GM21367 (cell line): ENCODE measurements at regions not wholly inside any gene's neighbourhood (a gene's known extent, or its start where the extent isn't known, plus 50 kb on each side); places are given as distances from the start of the nearest gene placed in this dataset.

Experiments
- ATAC-seq: cut with Tn5 transposase; IDR thresholded peaks from one replicate; pipeline ENCODE4 v1.9.1; 2021; ENCODE audit not compliant: unreplicated experiment

DNA sequence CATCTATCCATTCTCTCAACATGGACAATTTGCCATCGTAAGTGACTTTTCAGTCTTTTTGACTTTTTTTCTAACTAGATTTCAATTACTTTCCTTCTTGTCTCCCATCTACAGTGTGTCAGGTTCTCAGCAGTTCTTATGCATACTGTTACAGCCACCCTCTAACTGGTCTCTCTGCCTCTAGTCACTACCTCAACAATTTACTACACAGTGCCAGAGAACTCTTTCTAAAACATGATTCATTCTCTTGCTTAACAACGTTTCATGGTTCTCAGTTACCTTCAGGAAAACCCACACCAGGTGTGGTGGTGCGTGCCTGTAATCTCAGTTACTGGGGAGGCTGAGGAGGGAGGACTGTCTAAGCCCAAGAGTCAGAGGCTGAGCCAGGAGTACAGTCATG is 95.4 kb downstream of the DIPK2A start:
- ATAC-seq = no peak

DNA sequence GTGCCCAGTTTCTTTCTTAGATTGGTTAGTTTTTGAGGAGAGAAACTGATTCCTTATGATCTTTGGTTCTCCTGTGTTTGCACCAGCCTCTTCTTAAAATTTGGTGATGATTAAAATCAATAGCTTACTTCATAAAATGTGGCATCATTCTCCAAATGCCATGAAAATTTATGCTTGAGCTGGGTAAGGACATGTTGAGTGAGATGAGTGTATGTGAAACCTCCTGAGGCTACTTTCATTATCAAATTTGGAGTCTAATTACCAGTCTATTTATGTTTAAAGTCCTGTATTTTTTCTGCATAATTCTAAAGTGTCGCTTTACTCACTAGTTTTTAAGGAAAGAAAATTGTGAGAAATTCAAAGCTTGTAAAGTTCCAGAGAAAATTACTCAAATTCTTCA is 102.1 kb downstream of the DIPK2A start:
- no peak for ATAC-seq

DNA sequence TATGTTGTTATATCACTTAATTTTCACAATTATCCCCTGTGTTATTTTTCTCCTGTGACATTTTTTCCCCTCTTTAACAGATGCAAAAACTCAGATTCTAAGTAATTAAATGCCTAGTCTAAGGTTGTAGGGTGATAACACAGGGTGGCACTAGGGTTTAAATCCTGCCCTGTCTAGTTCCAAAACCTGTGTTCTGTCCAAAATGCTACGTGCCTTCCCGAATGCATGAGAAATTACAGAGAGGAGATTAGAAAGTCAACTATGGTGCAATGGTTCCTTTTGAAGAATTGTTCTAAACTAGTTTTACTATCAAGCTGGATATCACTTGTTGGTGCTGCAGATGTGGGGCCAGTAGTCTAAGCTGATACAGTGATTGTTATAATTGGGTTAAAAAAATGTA is 108.0 kb downstream of the DIPK2A start:
- no peak for ATAC-seq

DNA sequence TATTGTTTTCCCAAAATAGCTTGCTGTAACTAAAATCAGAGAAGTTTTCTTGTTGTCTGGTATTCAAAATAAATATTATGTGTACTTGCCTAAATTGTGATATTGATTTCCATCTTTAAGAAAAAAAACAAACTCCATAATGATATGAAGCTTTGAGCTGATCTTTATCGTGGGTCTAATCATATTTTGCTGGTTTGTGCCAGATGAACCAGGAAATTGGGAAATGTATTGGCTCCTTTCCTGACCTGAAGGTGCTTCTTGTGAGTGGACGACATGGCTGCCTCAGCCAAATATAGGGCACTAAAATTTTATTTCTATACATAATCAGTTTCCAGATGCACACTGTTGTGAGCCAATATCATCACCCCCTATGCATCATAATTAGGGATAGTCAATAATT is 113.3 kb downstream of the DIPK2A start:
- ATAC-seq = no peak

DNA sequence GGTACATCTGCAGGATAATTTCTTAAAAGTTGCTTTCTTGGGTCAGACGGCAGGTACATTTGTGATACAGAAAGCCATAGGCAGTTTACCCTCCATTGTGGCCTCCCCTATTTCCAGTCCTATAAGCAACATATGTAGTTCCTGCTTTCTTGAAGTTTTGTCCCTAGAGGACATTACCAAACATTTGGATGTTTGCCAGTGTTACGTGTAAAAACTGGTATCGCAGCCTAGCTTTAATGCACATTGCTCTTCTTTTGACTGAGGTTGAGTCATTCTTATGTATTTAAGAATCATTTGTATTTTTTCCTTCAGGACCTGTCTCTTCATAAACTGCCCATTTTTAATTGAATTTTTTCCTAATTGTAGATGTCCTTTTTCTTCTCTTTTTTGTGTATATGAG is 114.3 kb downstream of the DIPK2A start:
- ATAC-seq = no peak

DNA sequence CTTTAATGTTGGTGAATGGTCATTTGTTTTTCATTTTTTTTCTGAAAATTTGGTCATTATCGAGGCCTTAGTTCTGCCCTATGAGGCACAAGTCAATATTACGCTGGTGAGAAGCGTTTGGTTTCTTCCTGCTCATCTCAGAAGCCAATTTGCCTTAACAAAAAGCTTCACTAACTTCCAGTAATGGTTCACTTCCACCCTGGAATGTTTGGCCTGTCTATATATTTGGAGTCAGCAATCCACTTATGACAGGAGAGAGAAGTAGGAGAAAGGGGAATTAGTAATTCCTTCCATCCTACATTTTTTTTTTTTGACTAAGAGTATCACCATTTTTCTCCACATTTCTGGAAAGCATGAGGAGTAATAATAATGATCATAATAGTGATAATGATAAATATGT is 124.4 kb downstream of the DIPK2A start:
- no peak for ATAC-seq

DNA sequence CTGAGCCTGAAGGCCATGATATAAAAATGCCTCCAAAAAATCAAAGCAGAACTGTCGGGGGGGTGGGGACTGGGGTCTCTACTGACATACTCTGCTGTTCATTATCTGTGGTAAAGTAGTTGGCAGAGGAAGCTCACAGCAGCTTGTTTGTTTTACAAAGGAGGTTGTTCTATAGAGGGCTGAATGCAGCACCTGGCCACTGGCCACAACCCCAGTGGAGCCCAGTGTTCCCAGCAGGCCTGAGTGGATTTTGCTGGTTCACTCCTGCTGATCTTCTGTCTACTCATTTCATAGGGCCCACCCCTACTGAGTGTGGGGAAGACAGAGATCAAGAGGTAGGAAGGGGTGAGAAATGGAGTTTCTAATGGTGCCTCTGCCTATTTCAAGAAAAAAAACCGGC is 125.5 kb downstream of the DIPK2A start:
- ATAC-seq = no peak

DNA sequence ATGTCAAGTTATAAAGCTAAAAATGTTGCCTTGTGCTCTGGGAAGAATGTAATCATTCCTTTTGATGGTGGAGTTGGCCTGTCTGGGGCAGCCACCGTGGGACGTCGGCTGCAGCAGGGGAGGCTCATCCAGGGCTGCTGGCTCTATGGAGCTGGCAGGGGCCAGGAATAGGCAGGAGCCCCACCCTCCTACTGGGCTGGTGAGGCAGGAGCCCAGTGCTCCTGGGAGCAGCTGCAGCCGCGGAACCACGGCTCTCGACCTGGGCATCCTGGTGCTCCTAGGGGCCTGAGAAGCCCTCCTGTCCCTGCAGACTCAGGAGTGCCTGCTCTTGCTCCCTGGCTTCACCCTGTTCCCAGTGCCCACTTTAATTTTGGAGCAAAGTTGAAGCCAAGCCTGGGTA is 127.1 kb downstream of the DIPK2A start:
- no peak for ATAC-seq

DNA sequence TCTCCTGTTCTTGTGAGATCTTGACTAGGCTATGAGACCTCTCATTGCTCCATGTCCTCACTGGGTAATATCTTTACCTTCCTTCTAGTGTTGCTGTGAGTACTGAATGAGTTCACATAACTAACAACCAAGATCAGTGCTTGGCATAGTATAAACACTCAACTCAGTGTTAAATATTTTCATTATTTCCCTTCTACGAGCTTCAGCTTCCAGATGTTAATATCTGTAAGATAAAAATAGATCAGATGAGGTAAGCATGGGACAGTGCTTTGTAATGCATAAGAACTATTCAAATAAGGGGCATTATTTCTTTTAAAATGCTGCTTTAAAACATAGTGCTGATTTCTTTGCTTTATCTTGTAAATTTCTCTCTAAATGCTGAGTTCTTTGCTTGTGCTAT is 130.8 kb downstream of the DIPK2A start:
- ATAC-seq = no peak

DNA sequence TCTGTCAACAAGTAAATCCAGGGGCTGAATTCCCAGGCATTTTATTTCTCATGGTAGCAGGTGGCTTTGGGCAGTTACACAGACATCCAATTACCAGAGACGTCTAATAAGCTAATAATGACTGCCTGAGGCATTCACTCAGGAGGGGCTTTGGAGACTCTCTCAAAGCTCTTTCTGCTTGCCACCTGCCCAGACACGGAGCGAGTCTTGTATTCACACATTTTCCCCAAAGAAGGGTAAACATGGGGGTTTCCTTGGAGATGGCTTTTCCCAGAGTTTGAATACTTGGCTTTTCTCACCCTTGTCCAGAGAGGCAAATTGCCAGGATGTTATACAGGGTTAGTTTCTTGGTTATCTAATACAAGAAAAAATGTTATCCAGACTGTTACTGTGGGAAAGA is 132.6 kb downstream of the DIPK2A start:
- ATAC-seq = no peak

DNA sequence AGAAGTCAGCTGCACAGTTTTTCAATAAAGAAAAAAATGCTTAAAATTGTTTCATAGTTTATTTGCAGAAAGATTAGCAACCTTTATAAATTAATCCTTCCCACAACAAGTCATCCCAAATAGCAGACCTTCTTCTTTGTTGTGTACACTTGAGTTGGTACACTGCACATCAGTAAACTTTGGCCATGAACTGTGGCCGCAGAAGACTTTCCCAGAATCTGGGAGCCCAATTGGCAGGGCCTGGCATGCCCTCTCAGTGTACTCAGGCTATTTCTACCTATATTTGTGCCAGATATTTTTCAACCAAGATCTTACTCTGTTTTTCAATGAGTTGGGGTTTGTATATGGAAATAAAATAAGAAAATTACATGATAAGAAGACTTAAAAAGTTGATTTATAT is 133.1 kb downstream of the DIPK2A start:
- no peak for ATAC-seq

DNA sequence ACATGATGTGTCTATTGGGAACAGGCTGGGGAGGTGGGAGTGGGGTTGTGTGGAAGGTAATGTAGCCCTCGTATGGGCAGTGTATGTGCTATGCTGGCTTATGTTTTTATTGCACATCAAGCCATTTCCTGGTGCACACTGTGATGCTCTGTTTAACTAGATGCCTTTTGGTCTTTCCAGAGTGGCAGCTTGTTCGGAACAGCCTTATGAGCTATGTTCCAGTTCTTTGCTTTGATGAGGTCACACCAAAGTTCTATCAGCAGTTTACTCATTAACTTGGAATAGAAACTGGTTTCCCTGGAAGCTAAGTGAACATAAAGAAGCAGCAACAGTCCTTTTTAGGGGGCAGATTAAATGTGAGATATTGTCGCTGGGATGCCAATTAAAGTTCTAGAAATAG is 133.9 kb downstream of the DIPK2A start:
- no peak for ATAC-seq

DNA sequence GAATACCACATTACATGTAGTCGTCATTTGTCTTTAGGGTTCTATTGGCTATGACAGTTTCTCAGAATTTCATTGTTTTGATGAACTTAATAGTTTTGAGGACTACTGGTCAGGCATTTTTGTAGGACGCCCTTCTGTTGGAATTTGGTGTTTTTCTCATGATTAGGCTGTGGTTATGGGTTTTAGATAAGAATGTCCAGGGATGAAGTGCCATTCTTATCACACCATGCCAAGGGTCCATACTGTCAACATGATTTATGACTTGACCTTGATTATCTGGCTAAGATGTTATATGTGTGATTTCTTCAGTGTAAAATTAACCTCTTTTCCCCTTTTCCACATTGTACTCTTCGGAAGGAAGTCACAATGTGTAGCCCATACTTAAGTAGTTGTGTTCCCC is 135.3 kb downstream of the DIPK2A start:
- no peak for ATAC-seq

DNA sequence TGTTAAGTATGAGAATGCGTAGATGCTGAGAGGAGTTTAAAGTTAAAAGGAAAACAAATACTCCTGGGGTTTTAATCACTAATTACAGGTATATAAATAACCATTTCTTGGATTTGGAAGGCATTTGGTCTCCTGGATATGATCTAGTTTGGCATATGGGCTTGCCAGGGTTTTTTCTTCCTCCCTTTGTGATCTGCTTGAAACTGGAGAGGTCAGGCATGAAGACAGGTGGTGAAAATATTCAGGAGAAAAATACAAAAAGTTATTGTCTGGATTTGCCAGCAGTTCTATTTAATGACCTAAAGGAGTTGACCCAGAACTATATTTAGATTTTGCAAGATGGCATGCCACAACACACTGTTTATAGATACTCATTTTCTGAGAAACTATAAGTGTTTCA is 136.3 kb downstream of the DIPK2A start:
- ATAC-seq = no peak

DNA sequence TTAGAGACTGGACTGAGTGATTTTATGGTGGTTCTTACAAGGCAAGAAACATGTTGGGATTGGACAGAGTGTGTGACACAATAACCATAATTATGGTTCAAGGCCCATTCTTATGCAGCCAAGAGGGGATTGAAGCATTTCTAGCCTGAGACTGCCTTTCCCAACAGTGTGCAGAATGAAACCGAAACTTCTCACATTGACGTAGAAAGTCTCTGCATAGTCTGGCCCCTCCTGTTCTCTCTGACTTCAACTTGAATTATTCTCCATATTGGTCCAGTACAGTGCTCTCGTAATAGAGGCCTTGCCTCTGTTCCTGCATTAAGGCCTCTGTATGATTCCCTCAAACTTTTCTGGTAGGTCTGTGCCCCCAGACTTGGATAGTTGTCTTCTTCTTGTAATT is 138.3 kb downstream of the DIPK2A start:
- ATAC-seq = peak; percentile 96

DNA sequence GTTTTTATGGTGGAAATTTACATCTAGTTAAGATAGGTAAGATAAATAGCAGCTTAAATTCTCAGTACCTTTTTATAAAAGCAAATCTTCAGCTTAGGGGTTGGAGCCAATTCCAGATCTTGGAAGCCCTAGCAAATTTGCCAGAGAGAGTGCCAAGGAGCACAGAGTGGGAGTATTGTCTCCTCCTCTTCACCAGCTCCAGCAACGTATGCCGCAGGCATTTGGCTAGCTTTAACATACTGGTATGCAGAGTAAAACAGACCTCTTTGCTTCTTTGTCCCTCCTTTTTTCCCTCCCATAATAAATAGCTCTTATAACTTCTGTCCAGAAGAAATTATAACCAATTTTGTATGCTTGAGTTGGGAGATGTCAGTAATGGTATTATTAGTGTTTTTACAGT is 140.4 kb downstream of the DIPK2A start:
- no peak for ATAC-seq

DNA sequence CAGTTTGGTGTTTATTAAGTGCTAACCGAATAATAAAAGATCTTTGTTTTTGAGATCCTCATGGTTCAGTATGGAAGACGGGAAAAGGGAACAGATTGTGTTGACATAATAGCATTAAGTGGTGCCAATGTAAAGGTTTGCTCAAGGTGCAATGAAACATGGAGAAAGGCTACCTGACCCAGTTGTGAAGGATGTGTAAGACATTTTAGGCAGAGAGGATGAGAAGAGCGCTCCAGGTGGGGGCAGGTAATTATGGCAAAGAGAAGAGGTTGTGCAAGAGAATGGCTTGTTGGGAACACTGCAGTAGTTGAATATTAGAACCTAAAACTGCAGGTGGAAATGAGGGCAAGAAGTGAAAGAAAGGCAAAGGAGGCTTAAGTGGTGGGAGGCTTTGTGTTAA is 140.8 kb downstream of the DIPK2A start:
- ATAC-seq = no peak

DNA sequence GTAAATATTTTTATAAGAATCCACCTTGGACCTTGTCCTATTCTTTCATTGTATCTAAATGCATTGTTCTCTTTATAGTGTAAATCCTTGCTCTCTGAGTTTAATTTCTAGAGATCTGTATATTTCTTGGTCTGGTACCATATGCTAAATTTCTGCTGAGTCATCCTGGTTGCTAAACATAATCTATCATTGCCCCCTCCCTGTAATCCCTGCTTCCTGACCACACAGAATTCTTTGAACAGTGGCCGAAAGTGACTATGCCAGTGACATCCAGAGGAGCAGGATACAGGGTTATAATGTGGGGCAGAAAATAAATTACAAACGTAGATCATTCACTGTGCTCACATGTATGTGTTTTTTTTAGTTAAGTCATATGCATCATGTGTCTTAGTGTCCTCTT is 143.1 kb downstream of the DIPK2A start:
- ATAC-seq = no peak

DNA sequence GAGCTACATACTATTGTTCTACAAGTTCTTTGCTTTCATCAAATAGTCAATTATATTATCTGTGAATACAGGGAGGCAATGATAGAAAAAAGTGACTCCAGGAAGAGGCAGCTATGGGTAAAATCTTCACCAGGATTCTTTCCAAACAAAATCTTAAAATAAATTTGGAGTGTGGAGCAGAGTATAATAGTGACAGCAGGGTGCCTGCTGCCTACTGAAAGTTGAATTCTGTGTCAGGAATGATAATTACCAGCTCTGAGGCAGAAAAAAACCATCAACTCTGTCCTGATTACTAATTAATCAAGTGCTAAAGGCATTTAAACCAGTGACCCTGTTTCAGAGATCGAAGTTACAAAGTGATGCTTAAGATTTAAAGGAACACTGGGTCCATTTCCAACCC is 148.0 kb downstream of the DIPK2A start:
- no peak for ATAC-seq

DNA sequence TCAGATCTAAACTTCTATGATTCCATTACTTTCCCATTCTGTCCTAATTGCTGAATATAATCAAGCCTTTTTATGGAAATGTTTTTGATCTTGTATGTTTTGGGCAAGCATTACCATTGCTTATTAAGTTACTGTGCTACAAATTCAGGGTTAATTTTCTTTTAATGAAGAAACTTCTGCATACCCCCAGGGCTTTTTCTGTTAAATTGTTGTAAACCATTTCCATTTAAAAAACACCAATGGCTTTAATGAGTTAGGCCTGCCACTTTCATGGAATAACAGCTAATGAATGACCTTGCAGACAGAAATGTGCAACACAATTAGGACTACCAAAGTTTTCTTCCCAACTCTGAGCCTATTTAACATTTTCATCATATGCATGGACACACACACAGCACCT is 150.0 kb downstream of the DIPK2A start:
- ATAC-seq = no peak

DNA sequence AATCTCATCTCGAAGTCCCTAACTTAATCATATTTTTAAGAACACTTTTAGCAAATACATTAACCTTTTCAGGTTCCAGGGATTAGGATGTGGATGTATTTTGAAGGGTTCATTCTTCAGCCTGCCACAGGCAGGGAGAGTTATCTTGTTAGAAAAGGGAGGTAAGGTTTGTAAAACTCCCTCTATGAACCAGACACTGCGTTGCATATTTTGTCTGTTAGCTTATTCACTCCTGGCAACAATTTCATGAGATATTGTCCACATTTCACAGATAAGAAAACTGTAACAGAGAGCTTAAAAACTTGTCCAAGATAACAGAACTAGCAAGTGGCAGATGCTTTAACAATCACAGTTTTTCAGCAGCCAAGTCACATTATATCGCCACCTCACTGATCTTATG is 155.4 kb downstream of the DIPK2A start:
- ATAC-seq = no peak

DNA sequence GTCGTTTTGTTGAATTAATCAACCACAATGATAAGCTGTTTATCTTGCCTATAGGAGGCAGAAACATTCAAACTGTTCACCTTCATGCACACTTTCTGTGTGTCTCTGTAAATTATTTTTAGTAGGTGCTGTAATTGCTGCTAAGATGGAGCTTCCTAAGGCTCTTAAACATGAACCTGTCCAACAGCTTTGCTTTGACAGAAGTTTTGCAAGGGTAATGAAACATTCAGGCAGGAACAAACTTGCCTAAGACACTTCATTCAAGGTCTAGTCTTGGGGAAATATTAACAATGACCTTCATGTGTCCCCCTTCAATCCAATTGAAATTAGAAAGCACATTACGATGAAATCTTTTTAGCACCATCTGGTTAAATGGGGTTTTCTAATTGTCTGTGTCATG is 156.1 kb downstream of the DIPK2A start:
- peak; percentile 19 for ATAC-seq

DNA sequence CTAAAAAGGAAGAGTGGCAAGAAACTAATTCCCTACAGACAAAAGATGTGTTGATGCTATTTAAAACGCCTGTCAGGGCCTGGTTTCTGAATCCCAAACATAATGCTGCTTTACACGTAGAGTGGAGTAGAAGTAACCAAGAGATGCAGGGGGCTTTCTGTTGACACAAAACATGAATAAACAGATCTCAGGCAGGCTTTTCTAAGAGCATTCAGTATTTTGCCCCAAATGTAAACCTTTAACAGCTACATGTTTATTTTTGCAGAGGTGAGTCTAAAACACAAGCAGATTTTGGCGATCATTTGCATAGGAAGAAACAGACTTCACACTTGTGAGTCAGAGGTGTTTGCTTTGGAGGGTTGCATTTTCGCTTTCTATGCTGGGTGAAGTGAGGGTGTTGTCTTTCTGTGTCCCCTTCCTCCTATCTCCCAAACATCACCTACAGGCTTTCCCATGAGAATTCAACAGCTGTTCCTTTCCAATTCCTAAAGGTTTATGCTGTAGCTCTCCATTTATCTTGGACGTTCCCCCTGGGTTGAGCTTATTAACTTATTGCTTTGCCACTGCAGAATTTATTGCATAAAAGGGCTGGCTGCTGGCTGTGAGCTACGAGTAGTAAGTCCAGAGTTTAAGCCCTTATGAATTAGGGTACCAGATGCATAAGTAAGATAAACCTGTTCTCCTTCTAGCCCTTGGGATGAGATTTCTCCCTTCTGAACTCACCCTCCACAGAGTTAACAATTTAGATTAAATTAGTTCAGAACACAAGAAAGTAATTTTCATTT is 156.7 kb downstream of the DIPK2A start:
- peak; percentile 99 for ATAC-seq
